ENCODE measurements at regions not wholly inside any gene's neighbourhood (a gene's known extent, or its start where the extent isn't known, plus 50 kb on each side); places are given as distances from the start of the nearest gene placed in this dataset.
"Not testable (repeated sequence)": the region's sequence is repeated elsewhere in the genome, so short reads cannot be mapped to it uniquely, and the experiment has no call there.

GRCh38 chr9:92242260-92243136, 51.0 kb downstream of the IARS1 start:
- no peak overlapping the region for H3K4me3 ChIP-seq (ENCODE audit: low read length)
- no peak for DNase-seq (ENCODE audit: low read depth, low spot score)

- no peak overlapping the region for H3K4me3 ChIP-seq (ENCODE audit: low read length)
- no peak for DNase-seq (ENCODE audit: low read depth, low spot score)
Measured at GRCh38 chr9:92236915-92237314, 56.6 kb downstream of the IARS1 start.

GRCh38 chr9:92236465-92236864, 57.0 kb downstream of the IARS1 start:
- H3K4me3 ChIP-seq (ENCODE audit: low read length): no peak overlapping the region
- no peak for DNase-seq (ENCODE audit: low read depth, low spot score)

GRCh38 chr9:92234514-92234913, 59.0 kb downstream of the IARS1 start:
- no peak for DNase-seq (ENCODE audit: low read depth, low spot score)
- no peak overlapping the region for H3K4me3 ChIP-seq (ENCODE audit: low read length)

- DNase-seq (ENCODE audit: low read depth, low spot score): no peak
- no peak overlapping the region for H3K4me3 ChIP-seq (ENCODE audit: low read length)
Measured at GRCh38 chr9:92232190-92232589, 61.3 kb downstream of the IARS1 start.

GRCh38 chr9:92228628-92229027, 64.9 kb downstream of the IARS1 start:
- DNase-seq (ENCODE audit: low read depth, low spot score): no peak
- no peak overlapping the region for H3K4me3 ChIP-seq (ENCODE audit: low read length)

GRCh38 chr9:92224177-92224576, 69.3 kb downstream of the IARS1 start:
- DNase-seq (ENCODE audit: low read depth, low spot score): no peak

GRCh38 chr9:92223758-92224157, 69.7 kb downstream of the IARS1 start:
- DNase-seq (ENCODE audit: low read depth, low spot score): no peak

More at GRCh38 chr9:92224177-92224576, 69.3 kb downstream of the IARS1 start:
- H3K4me3 ChIP-seq (ENCODE audit: low read length): no peak overlapping the region

GRCh38 chr9:92208693-92209524, 84.6 kb downstream of the IARS1 start:
- no peak for DNase-seq (ENCODE audit: low read depth, low spot score)

More at GRCh38 chr9:92223758-92224157, 69.7 kb downstream of the IARS1 start:
- no peak overlapping the region for H3K4me3 ChIP-seq (ENCODE audit: low read length)

GRCh38 chr9:92206488-92206887, 87.0 kb downstream of the IARS1 start:
- DNase-seq (ENCODE audit: low read depth, low spot score): no peak

More at GRCh38 chr9:92208693-92209524, 84.6 kb downstream of the IARS1 start:
- H3K4me3 ChIP-seq (ENCODE audit: low read length): no peak overlapping the region

GRCh38 chr9:92203887-92204286, 88.7 kb upstream of the SPTLC1 start:
- H3K4me3 ChIP-seq (ENCODE audit: low read length); DNase-seq (ENCODE audit: low read depth, low spot score): not testable (repeated sequence)

More at GRCh38 chr9:92206488-92206887, 87.0 kb downstream of the IARS1 start:
- H3K4me3 ChIP-seq (ENCODE audit: low read length): no peak overlapping the region

GRCh38 chr9:92198237-92198636, 83.0 kb upstream of the SPTLC1 start:
- H3K4me3 ChIP-seq (ENCODE audit: low read length): not testable (repeated sequence)

GRCh38 chr9:92196909-92197308, 81.7 kb upstream of the SPTLC1 start:
- no peak for DNase-seq (ENCODE audit: low read depth, low spot score)
- H3K4me3 ChIP-seq (ENCODE audit: low read length): no peak overlapping the region

More at GRCh38 chr9:92198237-92198636, 83.0 kb upstream of the SPTLC1 start:
- DNase-seq (ENCODE audit: low read depth, low spot score): not testable (repeated sequence)

- H3K4me3 ChIP-seq (ENCODE audit: low read length): no peak overlapping the region
- DNase-seq (ENCODE audit: low read depth, low spot score): no peak
Measured at GRCh38 chr9:92196400-92196799, 81.2 kb upstream of the SPTLC1 start.

- no peak overlapping the region for H3K4me3 ChIP-seq (ENCODE audit: low read length)
- DNase-seq (ENCODE audit: low read depth, low spot score): no peak
Measured at GRCh38 chr9:92191801-92192200, 76.6 kb upstream of the SPTLC1 start.

- no peak overlapping the region for H3K4me3 ChIP-seq (ENCODE audit: low read length)
- no peak for DNase-seq (ENCODE audit: low read depth, low spot score)
Measured at GRCh38 chr9:92190536-92190790, 75.2 kb upstream of the SPTLC1 start.

GRCh38 chr9:92189782-92190535, 74.7 kb upstream of the SPTLC1 start:
- DNase-seq (ENCODE audit: low read depth, low spot score): no peak
- no peak overlapping the region for H3K4me3 ChIP-seq (ENCODE audit: low read length)

GRCh38 chr9:92188969-92189781, 74.0 kb upstream of the SPTLC1 start:
- peak; percentile 23 for DNase-seq (ENCODE audit: low read depth, low spot score)
- no peak overlapping the region for H3K4me3 ChIP-seq (ENCODE audit: low read length)

Data from Jurkat, Clone E6-1 (cell line).